A549 (cell line): ENCODE measurements at regions not wholly inside any gene's neighbourhood (a gene's known extent, or its start where the extent isn't known, plus 50 kb on each side); places are given as distances from the start of the nearest gene placed in this dataset.

Source experiments
- CTCF ChIP-seq: fragments of >200 bp; sonication (Bioruptor Twin); formaldehyde crosslinking; IDR thresholded peaks from 3 replicates; pipeline ENCODE4 v1.5.1; 2016
- ELK1 ChIP-seq: fragments of 150-350 bp; IDR thresholded peaks from 2 replicates; pipeline ENCODE4 v1.6.1; 2014; ENCODE audit warnings: low read depth, mild to moderate bottlenecking, low read length
- KDM1A ChIP-seq: fragments of 200-600 bp; sonication (generic); IDR thresholded peaks from 2 replicates; pipeline ENCODE4 v1.6.1; 2016; ENCODE audit warnings: low read depth, mild to moderate bottlenecking
- KDM5A ChIP-seq: fragments of 200-600 bp; sonication (generic); IDR thresholded peaks from 2 replicates; pipeline ENCODE4 v1.6.1; 2016; ENCODE audit warnings: antibody characterized with exemption, mild to moderate bottlenecking
- MAFK ChIP-seq: fragments of 450-650 bp; IDR thresholded peaks from 2 replicates; pipeline ENCODE4 v1.6.1; 2014; ENCODE audit not compliant: partially characterized antibody
- NPAS2 ChIP-seq: fragments of 250-450 bp; sonication (Bioruptor Pico); IDR thresholded peaks from 2 replicates; pipeline ENCODE4 v1.8.0; 2022; ENCODE audit warnings: mild to moderate bottlenecking, moderate library complexity, borderline replicate concordance
- POLR2A ChIP-seq: IDR thresholded peaks from 2 replicates; pipeline ENCODE4 v1.6.1; 2012; ENCODE audit warnings: mild to moderate bottlenecking, low read length
- TP53 ChIP-seq: fragments of 250-450 bp; sonication (Bioruptor Pico); IDR thresholded peaks from 2 replicates; pipeline ENCODE4 v1.5.0; 2021; ENCODE audit warnings: mild to moderate bottlenecking, moderate library complexity

- TF ChIP-seq POLR2A = no peak
- no peak for TF ChIP-seq CTCF
- TF ChIP-seq NPAS2 (CRISPR knock-in tag) = no peak
- no peak for TF ChIP-seq TP53 (CRISPR knock-in tag)
- TF ChIP-seq KDM5A = no peak
- TF ChIP-seq KDM1A = no peak
- no peak for TF ChIP-seq MAFK
- no peak for TF ChIP-seq ELK1
Observed at GRCh38 chr9:86511614-86512360, 157.6 kb upstream of the TUT7 start.
